ENCODE measurements at regions not wholly inside any gene's neighbourhood (a gene's known extent, or its start where the extent isn't known, plus 50 kb on each side); places are given as distances from the start of the nearest gene placed in this dataset.

DNA sequence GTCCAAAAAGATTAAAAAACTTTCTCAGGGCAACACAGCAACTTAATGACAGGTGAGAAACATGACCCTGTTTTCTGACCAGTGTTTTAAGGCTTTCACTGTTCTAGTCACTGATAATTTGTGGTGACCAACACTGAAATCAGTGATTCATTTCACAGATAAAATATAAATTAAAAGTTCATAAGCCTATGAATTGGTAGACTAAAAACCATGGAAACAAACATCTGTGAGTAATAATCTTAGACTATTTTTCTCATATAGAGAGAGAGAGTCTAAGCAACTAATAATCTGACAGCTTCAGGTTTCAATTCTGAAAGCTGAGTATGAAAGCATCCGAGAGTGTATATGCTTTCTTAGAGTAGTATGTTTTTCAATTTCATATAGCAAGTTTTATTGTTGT lies 536.9 kb downstream of the ADGRL2 start:
- TF ChIP-seq, protein P1, sequence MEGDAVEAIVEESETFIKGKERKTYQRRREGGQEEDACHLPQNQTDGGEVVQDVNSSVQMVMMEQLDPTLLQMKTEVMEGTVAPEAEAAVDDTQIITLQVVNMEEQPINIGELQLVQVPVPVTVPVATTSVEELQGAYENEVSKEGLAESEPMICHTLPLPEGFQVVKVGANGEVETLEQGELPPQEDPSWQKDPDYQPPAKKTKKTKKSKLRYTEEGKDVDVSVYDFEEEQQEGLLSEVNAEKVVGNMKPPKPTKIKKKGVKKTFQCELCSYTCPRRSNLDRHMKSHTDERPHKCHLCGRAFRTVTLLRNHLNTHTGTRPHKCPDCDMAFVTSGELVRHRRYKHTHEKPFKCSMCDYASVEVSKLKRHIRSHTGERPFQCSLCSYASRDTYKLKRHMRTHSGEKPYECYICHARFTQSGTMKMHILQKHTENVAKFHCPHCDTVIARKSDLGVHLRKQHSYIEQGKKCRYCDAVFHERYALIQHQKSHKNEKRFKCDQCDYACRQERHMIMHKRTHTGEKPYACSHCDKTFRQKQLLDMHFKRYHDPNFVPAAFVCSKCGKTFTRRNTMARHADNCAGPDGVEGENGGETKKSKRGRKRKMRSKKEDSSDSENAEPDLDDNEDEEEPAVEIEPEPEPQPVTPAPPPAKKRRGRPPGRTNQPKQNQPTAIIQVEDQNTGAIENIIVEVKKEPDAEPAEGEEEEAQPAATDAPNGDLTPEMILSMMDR (IDR thresholded peaks at IDR 0.05): no peak
- no peak for TF ChIP-seq POLR2A (IDR thresholded peaks at IDR 0.05)

Data from uterus (tissue), 2 donors.